Cardiac septum (tissue), 1 donor: ENCODE measurements at regions not wholly inside any gene's neighbourhood (a gene's known extent, or its start where the extent isn't known, plus 50 kb on each side); places are given as distances from the start of the nearest gene placed in this dataset.

Experiments used
- DNase-seq: peaks from one replicate; pipeline ENCODE4 v3.0.0-alpha.2; 2020; ENCODE audit warnings: low spot score
- intact Hi-C: fragments of 100-400 bp; cut with DNase I; formaldehyde crosslinking; loops from one replicate; pipeline ENCODE4 v1.14.0; 2022
- donor health status: DM: no; HTN: no; CAD: no.

DNA sequence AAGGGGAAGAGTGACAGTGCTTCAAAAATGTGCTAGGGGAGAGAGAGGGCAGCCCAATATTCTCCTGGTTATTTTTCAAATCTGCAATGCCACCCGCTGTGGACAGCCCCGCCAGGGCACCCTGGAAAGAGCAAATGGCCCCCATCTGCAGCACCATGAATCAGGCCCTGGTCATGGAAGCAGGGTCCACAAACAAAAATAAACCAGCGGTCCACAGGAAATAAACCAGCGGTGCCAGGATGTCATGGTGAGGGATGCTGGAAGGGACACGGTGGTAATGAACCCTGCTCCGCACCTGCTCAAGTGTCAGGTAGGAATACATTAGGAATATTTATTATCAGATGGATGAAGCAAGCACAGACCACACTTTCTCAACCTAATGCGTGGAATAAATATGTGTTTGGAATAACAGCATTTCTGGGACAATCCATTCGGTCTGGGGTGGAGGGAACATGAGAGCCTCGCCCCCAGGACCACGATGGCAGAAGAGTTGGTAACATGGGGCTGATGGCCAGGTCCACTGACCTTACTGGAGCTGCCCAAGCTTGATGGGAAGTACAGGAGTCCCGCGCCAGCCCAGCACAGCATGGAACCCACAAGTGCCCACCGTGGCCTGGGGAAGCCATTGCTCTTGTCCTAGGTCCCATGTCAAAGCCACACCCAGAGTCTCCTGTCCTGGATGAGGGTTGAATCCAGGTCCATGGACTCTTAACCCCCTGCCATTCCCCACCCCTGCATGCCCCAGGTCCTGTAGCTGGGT is 181.7 kb downstream of the BRD1 start:
- no peak for DNase-seq
- intact Hi-C loops, result no loop called here

GRCh38 chr22:49645257-49645656 is 182.4 kb downstream of the BRD1 start:
- no peak for DNase-seq
- intact Hi-C loops, result no loop called here

GRCh38 chr22:49643998-49644397 is 183.7 kb downstream of the BRD1 start:
- intact Hi-C loops, result no loop called here
- no peak for DNase-seq

DNA sequence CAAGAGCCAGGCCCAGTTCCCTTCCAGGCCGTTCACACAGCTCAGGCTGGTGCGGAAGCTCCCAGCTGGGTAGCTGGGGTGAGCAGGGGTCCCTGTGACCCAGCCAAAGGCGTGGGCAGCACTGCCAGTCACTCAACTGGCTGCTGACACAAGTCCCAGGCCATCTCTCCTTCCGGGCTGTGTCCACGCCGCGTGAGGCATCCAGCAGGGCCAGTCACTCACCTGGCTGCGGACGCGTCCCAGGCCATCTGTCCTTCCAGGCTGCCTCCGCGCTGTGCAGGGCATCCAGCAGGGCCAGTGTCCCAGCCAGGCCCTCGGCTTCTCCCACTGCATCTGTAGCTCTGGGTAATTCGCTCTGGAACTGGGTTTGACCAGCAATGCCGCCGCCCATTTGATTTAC is 184.2 kb downstream of the BRD1 start:
- intact Hi-C loops, result no loop called here

DNA sequence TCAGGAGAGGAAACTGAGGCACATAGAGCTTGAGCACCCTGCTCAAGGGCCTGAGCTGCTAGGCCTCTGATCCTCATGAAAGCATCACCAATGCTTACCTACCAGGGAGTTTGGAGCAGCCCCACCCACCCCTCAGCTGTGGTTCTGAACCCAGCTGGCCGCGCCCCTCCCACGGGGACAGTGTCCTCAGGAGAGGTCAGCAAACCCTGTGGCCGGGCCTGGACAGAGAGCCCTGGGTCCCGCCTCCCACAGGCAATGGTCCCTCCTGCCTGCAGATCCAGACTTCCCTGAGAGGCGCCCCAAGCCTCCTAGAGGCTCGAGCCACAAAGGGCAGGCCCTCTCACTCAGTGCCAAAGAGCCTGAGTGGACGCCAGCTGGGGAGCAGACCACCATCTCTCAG is 184.9 kb downstream of the BRD1 start:
- DNase-seq, result no peak
- intact Hi-C loops, result no loop called here

More for the DNA sequence above, 184.2 kb downstream of the BRD1 start:
- DNase-seq, result no peak

GRCh38 chr22:49642331-49642730 is 185.3 kb downstream of the BRD1 start:
- intact Hi-C loops, result no loop called here
- DNase-seq, result no peak

- intact Hi-C loops, result no loop called here
- no peak for DNase-seq
Observed at GRCh38 chr22:49641770-49642313, 185.8 kb downstream of the BRD1 start.

GRCh38 chr22:49640366-49641095 is 187.1 kb downstream of the BRD1 start:
- intact Hi-C loops, result no loop called here
- no peak for DNase-seq

DNA sequence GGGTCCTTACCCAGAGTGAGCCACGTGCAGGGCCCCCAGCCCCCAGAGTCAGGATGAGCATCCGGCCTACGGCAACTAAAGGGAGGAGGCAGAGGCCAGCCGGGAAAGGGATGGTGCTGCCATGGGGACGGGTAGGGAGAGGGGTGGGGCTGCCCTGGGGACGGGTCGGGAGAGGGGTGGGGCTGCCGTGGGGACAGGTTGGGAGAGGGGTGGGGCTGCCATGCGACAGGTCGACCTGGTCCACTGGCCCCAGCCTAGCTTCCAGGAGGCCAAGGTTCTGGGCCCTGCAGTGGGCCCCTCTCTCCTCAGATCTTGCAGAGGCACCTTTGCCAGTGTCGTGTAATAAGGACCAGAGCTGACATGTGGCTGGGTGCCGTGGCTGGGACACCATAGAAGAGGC is 187.7 kb downstream of the BRD1 start:
- intact Hi-C loops, result no loop called here
- DNase-seq, result no peak

DNA sequence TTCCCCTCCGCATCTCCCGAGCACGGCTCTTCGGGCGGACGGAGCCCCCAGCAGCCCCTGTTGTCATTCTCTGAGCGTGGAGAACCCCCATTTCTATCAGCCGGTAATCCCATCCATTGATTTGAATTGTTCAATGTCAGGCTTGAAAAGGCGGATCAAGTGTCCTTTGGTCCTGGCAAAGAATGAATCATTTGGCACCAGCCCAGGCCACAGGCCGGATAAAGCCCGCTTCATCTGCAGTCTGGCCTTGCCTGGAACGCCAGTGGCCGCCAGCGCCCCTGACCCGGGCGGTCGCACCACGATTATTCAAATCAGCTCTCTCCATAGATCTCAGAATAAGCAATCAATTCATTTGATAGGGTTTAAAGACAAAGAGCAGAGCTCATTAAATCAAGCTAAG is 188.9 kb downstream of the BRD1 start:
- DNase-seq, result no peak
- intact Hi-C loops, result no loop called here

DNA sequence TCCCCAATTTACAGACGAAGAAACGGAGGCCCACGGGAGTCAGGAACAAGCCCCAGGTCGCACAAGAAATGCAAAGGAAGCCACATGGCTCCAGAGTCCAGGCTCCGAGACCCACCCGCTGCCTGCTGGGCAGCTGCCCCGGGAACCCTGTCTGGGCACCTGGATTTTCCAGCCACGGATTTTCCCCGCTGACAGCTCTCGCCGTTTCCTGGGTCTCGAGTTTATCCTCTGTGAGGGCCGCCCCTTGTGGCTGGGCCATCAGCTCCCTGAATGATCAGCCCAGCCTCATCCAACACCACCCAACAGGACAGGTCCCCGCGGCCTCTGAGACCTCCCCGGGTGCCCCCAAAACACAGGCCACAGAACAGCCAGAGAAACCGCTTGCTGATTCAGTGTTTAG is 189.7 kb downstream of the BRD1 start:
- intact Hi-C loops, result no loop called here
- no peak for DNase-seq

- intact Hi-C loops, result no loop called here
- no peak for DNase-seq
Observed at GRCh38 chr22:49637255-49637760, 190.4 kb downstream of the BRD1 start.

DNA sequence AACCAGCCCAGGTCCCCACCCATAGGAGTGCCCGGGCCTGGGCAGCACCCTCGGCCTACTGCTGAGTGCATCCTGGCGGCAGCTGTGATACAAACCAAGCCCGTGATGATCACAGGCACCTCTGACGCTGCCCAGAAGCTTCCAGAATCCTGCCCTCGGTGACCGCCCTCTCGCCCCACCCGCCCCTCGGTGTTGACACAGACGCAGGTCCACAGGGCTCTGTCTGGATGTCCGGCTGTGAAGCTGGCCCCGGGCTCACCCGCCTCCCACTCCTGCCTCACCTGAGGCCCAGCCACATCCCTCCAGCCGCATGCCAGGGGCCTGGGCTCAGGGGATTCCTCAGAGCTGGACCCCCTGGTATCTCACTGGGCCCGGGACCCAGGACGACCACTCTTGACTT is 191.0 kb downstream of the BRD1 start:
- no peak for DNase-seq
- intact Hi-C loops, result no loop called here

DNA sequence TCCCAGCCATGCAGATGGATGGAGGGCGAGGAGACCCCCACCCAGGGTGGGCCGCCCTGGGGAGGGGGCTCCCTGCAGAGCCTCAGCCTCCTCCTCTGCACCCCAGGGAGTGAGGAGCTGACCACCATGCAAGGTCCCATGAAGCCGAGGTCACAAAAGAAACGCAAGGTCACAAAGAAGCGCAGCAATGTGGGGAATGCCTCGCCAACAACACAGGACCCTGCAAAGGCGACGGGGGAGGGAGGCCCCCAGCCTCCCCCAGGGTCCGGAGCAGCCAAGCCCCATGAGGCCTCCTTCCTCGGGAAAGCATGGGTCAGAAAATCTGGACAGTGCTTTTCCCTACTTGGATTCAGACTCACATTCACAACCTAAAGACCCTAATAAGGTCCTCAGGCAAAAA is 191.5 kb downstream of the BRD1 start:
- intact Hi-C loops, result no loop called here
- DNase-seq, result no peak

GRCh38 chr22:49634006-49634772 is 193.5 kb downstream of the BRD1 start:
- DNase-seq, result no peak
- intact Hi-C loops, result no loop called here

GRCh38 chr22:49633010-49633324 is 194.7 kb downstream of the BRD1 start:
- no peak for DNase-seq
- intact Hi-C loops, result no loop called here

DNA sequence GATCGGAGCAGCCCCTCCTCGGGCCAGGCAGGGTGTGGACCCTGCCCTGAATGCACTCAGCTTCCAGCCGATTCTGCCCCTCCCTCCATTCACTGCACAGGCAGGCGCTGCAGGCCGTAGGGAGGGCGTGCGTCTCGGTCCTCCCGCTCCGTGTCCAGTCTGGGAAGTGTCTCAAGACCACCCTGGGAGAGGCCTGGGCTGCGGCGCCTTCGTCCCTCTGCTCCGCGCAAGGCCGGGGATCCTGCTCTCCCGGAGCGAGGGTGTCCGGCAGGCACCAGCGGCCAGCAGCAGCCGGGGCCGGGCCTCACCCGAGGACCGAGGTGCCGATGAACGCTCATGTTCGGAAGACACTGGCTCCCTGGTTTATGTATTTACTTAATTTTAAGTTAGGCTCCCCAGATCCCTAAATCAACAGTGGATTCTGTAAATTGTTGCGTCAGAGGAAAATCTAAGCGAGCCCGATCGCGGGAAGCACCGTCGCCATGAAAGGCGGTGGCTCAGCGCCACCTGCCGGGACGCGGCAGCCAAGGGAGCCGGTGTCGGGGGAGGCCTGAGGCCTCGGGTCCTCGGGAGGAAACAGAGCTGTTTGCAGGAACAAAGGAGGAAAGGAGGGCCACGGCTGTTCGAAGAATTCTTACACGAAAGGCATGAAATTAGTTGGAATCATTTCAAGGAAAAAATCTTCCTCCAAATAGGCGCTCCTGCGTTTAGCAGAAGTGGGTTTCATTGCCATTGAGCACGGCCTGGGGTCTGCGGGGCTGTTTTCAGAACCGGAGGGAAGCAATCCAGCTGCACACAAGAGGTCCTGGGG is 195.3 kb downstream of the BRD1 start:
- intact Hi-C loops, result no loop called here
- no peak for DNase-seq

GRCh38 chr22:49630448-49630946 is 197.2 kb downstream of the BRD1 start:
- intact Hi-C loops, result no loop called here
- DNase-seq, result no peak
